ENCODE measurements at regions not wholly inside any gene's neighbourhood (a gene's known extent, or its start where the extent isn't known, plus 50 kb on each side); places are given as distances from the start of the nearest gene placed in this dataset.

DNA sequence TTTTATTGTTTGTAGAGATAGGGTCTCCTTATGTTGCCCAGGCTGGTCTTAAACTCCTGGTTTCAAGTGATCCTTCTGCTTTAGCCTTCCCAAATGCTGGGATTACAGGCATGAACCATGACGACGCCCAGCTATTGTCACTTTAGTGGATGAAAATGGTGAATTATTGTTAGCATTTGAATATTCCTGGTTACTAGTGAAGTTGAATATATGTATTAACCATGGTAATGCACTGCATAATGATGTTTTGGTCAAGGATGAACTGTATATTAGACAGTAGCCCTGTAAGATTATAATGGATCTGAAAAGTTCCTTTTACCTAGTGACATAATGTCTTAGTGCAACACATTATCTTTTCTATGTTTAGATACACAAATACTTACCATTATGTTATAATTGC, 50.4 kb upstream of the KCNAB1 start:
- no peak for DNase-seq
- intact Hi-C loops (cut with micrococcal nuclease) = no loop called here

More for the DNA sequence above, 50.4 kb upstream of the KCNAB1 start:
- Mint-ChIP-seq H3K27ac (no peak overlapping the region), H3K36me3 (ENCODE audit: low read depth) (no peaks in the 10 kb centered on the region), H3K9me3 (no peaks in the 10 kb centered on the region), H3K4me3 (no peak overlapping the region), H3K4me1 (no peaks in the 10 kb centered on the region), H3K27me3 (peaks cover 7% of the 10 kb centered on the region)
